ENCODE measurements at regions not wholly inside any gene's neighbourhood (a gene's known extent, or its start where the extent isn't known, plus 50 kb on each side); places are given as distances from the start of the nearest gene placed in this dataset.

GRCh38 chr5:125006011-125006685 is 259.7 kb upstream of the ZNF608 start:
- ChIA-PET CTCF (ENCODE audit: low intra/inter-chr PET ratio, low total read pairs) (no interaction called here), POLR2A (no interaction called here)
- Histone ChIP-seq H3K27ac (ENCODE audit: extremely low read length, insufficient read depth, low read length) (no peak overlapping the region), H3K4me3 (replicated peaks in 1 of 3; ENCODE audit: insufficient read depth in 1 of 3, low read depth in 2 of 3, low read length in 3 of 3) (no peak overlapping the region), H3K4me1 (ENCODE audit: insufficient read depth, low read length) (peaks cover 4% of the 10 kb centered on the region), H4K20me1 (ENCODE audit: insufficient read depth, low read length) (no peaks in the 10 kb centered on the region), H3K9ac (ENCODE audit: insufficient read depth, low read depth, low read length) (no peak overlapping the region), H3K9me3 (ENCODE audit: low read length) (no peaks in the 10 kb centered on the region), H3K27me3 (ENCODE audit: control insufficient read depth in 1 of 2, insufficient read depth in 2 of 2, low read length in 2 of 2) (no peaks in the 10 kb centered on the region), H3K79me2 (ENCODE audit: insufficient read depth, low read length) (no peaks in the 10 kb centered on the region), H3K36me3 (replicated peaks in 1 of 2; ENCODE audit: control insufficient read depth in 1 of 2, insufficient read depth in 2 of 2, low read length in 2 of 2) (no peaks in the 10 kb centered on the region), H2AFZ (ENCODE audit: low read length) (no peak overlapping the region), H3K4me2 (ENCODE audit: low read depth, low read length) (no peak overlapping the region)
- ATAC-seq (no peak), DNase-seq (ENCODE audit: low spot score) (no peak), FAIRE-seq (no peak)
- 37% methylated on average over 5 of the region's 5 CpGs for WGBS (ENCODE audit: low lambda C conversion rate)
- no TSS peak for BruUV-seq (replicated peaks)
- TF ChIP-seq REXO4 (CRISPR knock-in tag; IDR thresholded peaks at IDR 0.05; ENCODE audit: borderline replicate concordance) (no peak), HOXA9 (CRISPR knock-in tag; IDR thresholded peaks at IDR 0.05; ENCODE audit: borderline replicate concordance) (no peak), SKI (IDR thresholded peaks at IDR 0.05; ENCODE audit: partially characterized antibody) (no peak), PHF5A (CRISPR knock-in tag; IDR thresholded peaks at IDR 0.05; ENCODE audit: low read depth, unreplicated experiment) (no peak), ZBTB25 (CRISPR knock-in tag; IDR thresholded peaks at IDR 0.05) (no peak), MTF2 (CRISPR knock-in tag; IDR thresholded peaks at IDR 0.05; ENCODE audit: borderline replicate concordance) (no peak), TBP (CRISPR knock-in tag; IDR thresholded peaks at IDR 0.05) (no peak)
- in situ Hi-C loops (cut with HindIII; ENCODE audit: extremely low pct_ligation_motif_present, low pct_unique_long_range_greater_than_20kb) (no loop called here), intact Hi-C loops (cut with micrococcal nuclease; ENCODE audit: unreplicated experiment) (no loop called here)

GRCh38 chr5:125010356-125010755 is 263.9 kb upstream of the ZNF608 start:
- H3K4me1 ChIP-seq (ENCODE audit: insufficient read depth, low read length) = peaks cover 25% of the 10 kb centered on the region

More at GRCh38 chr5:125010356-125010755, 263.9 kb upstream of the ZNF608 start:
- Histone ChIP-seq H3K79me2 (ENCODE audit: insufficient read depth, low read length) (no peaks in the 10 kb centered on the region), H3K27ac (ENCODE audit: extremely low read length, insufficient read depth, low read length) (no peak overlapping the region), H3K9ac (ENCODE audit: insufficient read depth, low read depth, low read length) (no peak overlapping the region), H3K36me3 (replicated peaks in 1 of 2; ENCODE audit: control insufficient read depth in 1 of 2, insufficient read depth in 2 of 2, low read length in 2 of 2) (no peaks in the 10 kb centered on the region), H2AFZ (ENCODE audit: low read length) (no peak overlapping the region), H4K20me1 (ENCODE audit: insufficient read depth, low read length) (no peaks in the 10 kb centered on the region), H3K4me3 (replicated peaks in 1 of 3; ENCODE audit: insufficient read depth in 1 of 3, low read depth in 2 of 3, low read length in 3 of 3) (no peak overlapping the region), H3K4me2 (ENCODE audit: low read depth, low read length) (no peak overlapping the region), H3K9me3 (ENCODE audit: low read length) (no peaks in the 10 kb centered on the region), H3K27me3 (ENCODE audit: control insufficient read depth in 1 of 2, insufficient read depth in 2 of 2, low read length in 2 of 2) (no peaks in the 10 kb centered on the region)
- 71% methylated on average over 7 of the region's 7 CpGs for WGBS (ENCODE audit: low lambda C conversion rate)
- no peak for ATAC-seq
- intact Hi-C loops (cut with micrococcal nuclease; ENCODE audit: unreplicated experiment) (no loop called here), in situ Hi-C loops (cut with HindIII; ENCODE audit: extremely low pct_ligation_motif_present, low pct_unique_long_range_greater_than_20kb) (no loop called here)
- no peak for FAIRE-seq
- DNase-seq (ENCODE audit: low spot score) = no peak
- TF ChIP-seq ZNF563 (CRISPR knock-in tag; IDR thresholded peaks at IDR 0.05) (no peak), MIER3 (CRISPR knock-in tag; IDR thresholded peaks at IDR 0.05; ENCODE audit: borderline replicate concordance) (no peak), ZNF557 (CRISPR knock-in tag; IDR thresholded peaks at IDR 0.05) (no peak), NCOR1 (IDR thresholded peaks at IDR 0.05; ENCODE audit: borderline replicate concordance, low read length) (no peak), ZBTB46 (CRISPR knock-in tag; IDR thresholded peaks at IDR 0.05; ENCODE audit: borderline replicate concordance) (no peak), HNRNPL (IDR thresholded peaks at IDR 0.05; ENCODE audit: low read depth, low read length) (no peak), ZSCAN9 (CRISPR knock-in tag; IDR thresholded peaks at IDR 0.05; ENCODE audit: borderline replicate concordance) (no peak), RNF2 (conservative IDR thresholded peaks at IDR 0.05; ENCODE audit: low read depth) (no peak), ZNF24 (IDR thresholded peaks at IDR 0.05) (no peak), ZNF232 (CRISPR knock-in tag; IDR thresholded peaks at IDR 0.05; ENCODE audit: borderline replicate concordance) (no peak)
- CTCF ChIA-PET (ENCODE audit: low intra/inter-chr PET ratio, low total read pairs) = no interaction called here
- no TSS peak for BruUV-seq (replicated peaks)
- POLR2A ChIA-PET = no interaction called here

Data from HepG2 (cell line).